Left lung (tissue), 4 donors: ENCODE measurements at regions not wholly inside any gene's neighbourhood (a gene's known extent, or its start where the extent isn't known, plus 50 kb on each side); places are given as distances from the start of the nearest gene placed in this dataset.

Experiments
- ATAC-seq: fragments of 200-7000 bp; cut with Tn5 transposase; one replicate; pipeline ENCODE4 v1.9.1; 2020; ENCODE audit warnings: moderate library complexity
- DNase-seq, 4 donors: peaks; one replicate each; pipeline ENCODE4 v3.0.0-alpha.2; 2013 to 2020
- H3K27ac ChIP-seq, 2 donors: fragments of 200-600 bp; sonication (generic) in 1 of 2; one replicate each; pipeline versions ENCODE4 v1.5.0 to v1.8.0; 2020 to 2021
- H3K27me3 ChIP-seq, 2 donors: fragments of 200-600 bp; sonication (generic) in 1 of 2; one replicate each; pipeline versions ENCODE4 v1.5.0 to v1.8.0; 2020 to 2021
- H3K36me3 ChIP-seq, 2 donors: fragments of 200-600 bp; sonication (generic) in 1 of 2; one replicate each; pipeline versions ENCODE4 v1.5.0 to v1.8.0; 2020 to 2021
- H3K4me1 ChIP-seq, 2 donors: fragments of 200-600 bp; one replicate each; pipeline ENCODE4 v1.8.0; 2021
- H3K4me3 ChIP-seq, 2 donors: fragments of 200-600 bp; sonication (generic) in 1 of 2; one replicate each; pipeline versions ENCODE4 v1.5.0 to v1.8.0; 2020 to 2021; ENCODE audit warnings: mild to moderate bottlenecking in 1 of 2
- H3K9me3 ChIP-seq, 2 donors: fragments of 200-600 bp; sonication (generic) in 1 of 2; one replicate each; pipeline versions ENCODE4 v1.5.0 to v1.8.0; 2020 to 2021
- CTCF ChIP-seq, 2 donors: fragments of 200-600 bp; sonication (generic) in 1 of 2; IDR thresholded peaks; one replicate each; pipeline versions ENCODE4 v1.5.0 to v1.8.0; 2021; ENCODE audit warnings: antibody characterized with exemption in 2 of 2
- intact Hi-C, 2 donors: fragments of 100-400 bp; cut with DNase I; formaldehyde crosslinking; loops; one replicate each; pipeline versions ENCODE4 v1.11.2 to v1.14.2; 2022
- donor health status: DM: no; HTN: yes; CAD: no.
- donor health status: DM: no; HTN: no; CAD: no.

GRCh38 chr3:61442696-61443095 lies 118.7 kb upstream of the PTPRG start:
- no peaks in the 10 kb centered on the region for H3K4me1 ChIP-seq
- DNase-seq (no peak), ATAC-seq (peak; percentile 24)
- intact Hi-C loops: no loop called here
- H3K27me3 ChIP-seq: no peaks in the 10 kb centered on the region
- H3K36me3 ChIP-seq: no peaks in the 10 kb centered on the region
- no peak for TF ChIP-seq CTCF (IDR thresholded peaks at IDR 0.05)
- no peaks in the 10 kb centered on the region for H3K9me3 ChIP-seq
- no peak overlapping the region for H3K4me3 ChIP-seq
- no peak overlapping the region for H3K27ac ChIP-seq

- no peak overlapping the region for H3K4me3 ChIP-seq
- intact Hi-C loops: no loop called here
Measured at GRCh38 chr3:61443886-61444285, 117.5 kb upstream of the PTPRG start.

GRCh38 chr3:61444782-61445181 lies 116.6 kb upstream of the PTPRG start:
- Histone ChIP-seq H3K27me3 (no peaks in the 10 kb centered on the region), H3K27ac (no peak overlapping the region), H3K4me3 (no peak overlapping the region), H3K36me3 (no peaks in the 10 kb centered on the region), H3K9me3 (no peaks in the 10 kb centered on the region), H3K4me1 (no peaks in the 10 kb centered on the region)
- intact Hi-C loops: no loop called here
- TF ChIP-seq CTCF (IDR thresholded peaks at IDR 0.05): no peak
- ATAC-seq (no peak), DNase-seq (no peak)

More at GRCh38 chr3:61443886-61444285, 117.5 kb upstream of the PTPRG start:
- Histone ChIP-seq H3K27me3 (no peaks in the 10 kb centered on the region), H3K9me3 (no peaks in the 10 kb centered on the region), H3K27ac (no peak overlapping the region), H3K36me3 (no peaks in the 10 kb centered on the region), H3K4me1 (no peaks in the 10 kb centered on the region)
- no peak for TF ChIP-seq CTCF (IDR thresholded peaks at IDR 0.05)
- DNase-seq: no peak
- no peak for ATAC-seq

GRCh38 chr3:61445924-61446323 lies 115.4 kb upstream of the PTPRG start:
- Histone ChIP-seq H3K36me3 (no peaks in the 10 kb centered on the region), H3K9me3 (no peaks in the 10 kb centered on the region), H3K27ac (no peak overlapping the region), H3K4me1 (no peaks in the 10 kb centered on the region), H3K27me3 (no peaks in the 10 kb centered on the region), H3K4me3 (no peak overlapping the region)
- ATAC-seq: no peak
- no peak for DNase-seq
- no peak for TF ChIP-seq CTCF (IDR thresholded peaks at IDR 0.05)
- intact Hi-C loops: no loop called here

GRCh38 chr3:61446341-61446740 lies 115.0 kb upstream of the PTPRG start:
- H3K4me1 ChIP-seq: no peaks in the 10 kb centered on the region
- no peak overlapping the region for H3K4me3 ChIP-seq
- TF ChIP-seq CTCF (IDR thresholded peaks at IDR 0.05): no peak
- no peak overlapping the region for H3K27ac ChIP-seq
- no peaks in the 10 kb centered on the region for H3K9me3 ChIP-seq
- ATAC-seq (no peak), DNase-seq (peak in 1 of 4 donors; percentile 37)
- no peaks in the 10 kb centered on the region for H3K27me3 ChIP-seq
- intact Hi-C loops: no loop called here
- no peaks in the 10 kb centered on the region for H3K36me3 ChIP-seq
